ENCODE measurements at regions not wholly inside any gene's neighbourhood (a gene's known extent, or its start where the extent isn't known, plus 50 kb on each side); places are given as distances from the start of the nearest gene placed in this dataset.

- Histone ChIP-seq H3K4me1 (ENCODE audit: control insufficient read depth in 2 of 2, insufficient read depth in 2 of 2, low read length in 2 of 2) (peaks cover 0 to 2% of the 10 kb centered on the region in 2 donors), H3K9me3 (ENCODE audit: control insufficient read depth in 2 of 2, insufficient read depth in 1 of 2, low read length in 1 of 2) (peaks cover 2 to 5% of the 10 kb centered on the region in 2 donors), H3K36me3 (ENCODE audit: control insufficient read depth in 2 of 2, insufficient read depth in 2 of 2, low read length in 1 of 2) (no peaks in the 10 kb centered on the region), H3K27ac (ENCODE audit: low read depth in 1 of 2, low read length in 1 of 2) (no peak overlapping the region), H3K4me3 (ENCODE audit: low read length in 2 of 2) (no peak overlapping the region), H3K27me3 (ENCODE audit: control insufficient read depth in 2 of 2, insufficient read depth in 1 of 2, low read length in 1 of 2) (no peaks in the 10 kb centered on the region)
- WGBS: 37% methylated on average over 11 of the region's 11 CpGs
- no peak for DNase-seq (ENCODE audit: low read depth in 6 of 9, low spot score in 9 of 9)
These were observed 141.0 kb downstream of the TMEM17 start for GRCh38 chr2:62364791-62365528.

GRCh38 chr2:62363166-62363565 lies 142.8 kb downstream of the TMEM17 start:
- Histone ChIP-seq H3K9me3 (ENCODE audit: control insufficient read depth in 2 of 2, insufficient read depth in 1 of 2, low read length in 1 of 2) (peaks cover 2 to 5% of the 10 kb centered on the region in 2 donors), H3K36me3 (ENCODE audit: control insufficient read depth in 2 of 2, insufficient read depth in 2 of 2, low read length in 1 of 2) (no peaks in the 10 kb centered on the region), H3K4me3 (ENCODE audit: low read length in 2 of 2) (no peak overlapping the region), H3K4me1 (ENCODE audit: control insufficient read depth in 2 of 2, insufficient read depth in 2 of 2, low read length in 2 of 2) (no peaks in the 10 kb centered on the region), H3K27me3 (ENCODE audit: control insufficient read depth in 2 of 2, insufficient read depth in 1 of 2, low read length in 1 of 2) (no peaks in the 10 kb centered on the region), H3K27ac (ENCODE audit: low read depth in 1 of 2, low read length in 1 of 2) (no peak overlapping the region)
- DNase-seq (ENCODE audit: low read depth in 6 of 9, low spot score in 9 of 9): no peak
- WGBS: 79% methylated on average over 5 of the region's 5 CpGs

- H3K27ac ChIP-seq (ENCODE audit: low read depth in 1 of 2, low read length in 1 of 2): no peak overlapping the region
- H3K4me1 ChIP-seq (ENCODE audit: control insufficient read depth in 2 of 2, insufficient read depth in 2 of 2, low read length in 2 of 2): no peaks in the 10 kb centered on the region
- no peaks in the 10 kb centered on the region for H3K27me3 ChIP-seq (ENCODE audit: control insufficient read depth in 2 of 2, insufficient read depth in 1 of 2, low read length in 1 of 2)
- H3K9me3 ChIP-seq (ENCODE audit: control insufficient read depth in 2 of 2, insufficient read depth in 1 of 2, low read length in 1 of 2): peaks cover 2 to 5% of the 10 kb centered on the region in 2 donors
- DNase-seq (ENCODE audit: low read depth in 6 of 9, low spot score in 9 of 9): no peak
- WGBS: 96% methylated on average over 7 of the region's 7 CpGs
- no peak overlapping the region for H3K4me3 ChIP-seq (ENCODE audit: low read length in 2 of 2)
- no peaks in the 10 kb centered on the region for H3K36me3 ChIP-seq (ENCODE audit: control insufficient read depth in 2 of 2, insufficient read depth in 2 of 2, low read length in 1 of 2)
These were observed 143.4 kb downstream of the TMEM17 start for GRCh38 chr2:62362561-62362960.

- no peaks in the 10 kb centered on the region for H3K36me3 ChIP-seq (ENCODE audit: control insufficient read depth in 2 of 2, insufficient read depth in 2 of 2, low read length in 1 of 2)
- H3K4me3 ChIP-seq (ENCODE audit: low read length in 2 of 2): no peak overlapping the region
- no peak overlapping the region for H3K27ac ChIP-seq (ENCODE audit: low read depth in 1 of 2, low read length in 1 of 2)
- H3K27me3 ChIP-seq (ENCODE audit: control insufficient read depth in 2 of 2, insufficient read depth in 1 of 2, low read length in 1 of 2): no peaks in the 10 kb centered on the region
- H3K9me3 ChIP-seq (ENCODE audit: control insufficient read depth in 2 of 2, insufficient read depth in 1 of 2, low read length in 1 of 2): peaks cover 2 to 5% of the 10 kb centered on the region in 2 donors
- no peaks in the 10 kb centered on the region for H3K4me1 ChIP-seq (ENCODE audit: control insufficient read depth in 2 of 2, insufficient read depth in 2 of 2, low read length in 2 of 2)
- WGBS: 100% methylated on average over 2 of the region's 2 CpGs
- no peak for DNase-seq (ENCODE audit: low read depth in 6 of 9, low spot score in 9 of 9)
These were observed 144.0 kb downstream of the TMEM17 start for GRCh38 chr2:62361964-62362363.

GRCh38 chr2:62354771-62355561 lies 151.0 kb downstream of the TMEM17 start:
- H3K36me3 ChIP-seq (ENCODE audit: control insufficient read depth in 2 of 2, insufficient read depth in 2 of 2, low read length in 1 of 2): no peaks in the 10 kb centered on the region
- H3K4me1 ChIP-seq (ENCODE audit: control insufficient read depth in 2 of 2, insufficient read depth in 2 of 2, low read length in 2 of 2): no peaks in the 10 kb centered on the region
- H3K9me3 ChIP-seq (ENCODE audit: control insufficient read depth in 2 of 2, insufficient read depth in 1 of 2, low read length in 1 of 2): no peaks in the 10 kb centered on the region
- no peaks in the 10 kb centered on the region for H3K27me3 ChIP-seq (ENCODE audit: control insufficient read depth in 2 of 2, insufficient read depth in 1 of 2, low read length in 1 of 2)
- DNase-seq (ENCODE audit: low read depth in 6 of 9, low spot score in 9 of 9): no peak
- 95% methylated on average over 9 of the region's 9 CpGs for WGBS
- H3K4me3 ChIP-seq (ENCODE audit: low read length in 2 of 2): no peak overlapping the region
- no peak overlapping the region for H3K27ac ChIP-seq (ENCODE audit: low read depth in 1 of 2, low read length in 1 of 2)

GRCh38 chr2:62352031-62352430 lies 154.0 kb downstream of the TMEM17 start:
- WGBS: 98% methylated on average over 1 of the region's 1 CpG

GRCh38 chr2:62349788-62350187 lies 153.9 kb downstream of the B3GNT2 start:
- Histone ChIP-seq H3K27me3 (ENCODE audit: control insufficient read depth in 2 of 2, insufficient read depth in 1 of 2, low read length in 1 of 2) (no peaks in the 10 kb centered on the region), H3K9me3 (ENCODE audit: control insufficient read depth in 2 of 2, insufficient read depth in 1 of 2, low read length in 1 of 2) (no peaks in the 10 kb centered on the region), H3K4me3 (ENCODE audit: low read length in 2 of 2) (no peak overlapping the region), H3K4me1 (ENCODE audit: control insufficient read depth in 2 of 2, insufficient read depth in 2 of 2, low read length in 2 of 2) (no peaks in the 10 kb centered on the region), H3K27ac (ENCODE audit: low read depth in 1 of 2, low read length in 1 of 2) (no peak overlapping the region), H3K36me3 (ENCODE audit: control insufficient read depth in 2 of 2, insufficient read depth in 2 of 2, low read length in 1 of 2) (no peaks in the 10 kb centered on the region)
- no peak for DNase-seq (ENCODE audit: low read depth in 6 of 9, low spot score in 9 of 9)
- over 99% methylated on average over 6 of the region's 6 CpGs for WGBS

More at GRCh38 chr2:62352031-62352430, 154.0 kb downstream of the TMEM17 start:
- Histone ChIP-seq H3K4me1 (ENCODE audit: control insufficient read depth in 2 of 2, insufficient read depth in 2 of 2, low read length in 2 of 2) (no peaks in the 10 kb centered on the region), H3K36me3 (ENCODE audit: control insufficient read depth in 2 of 2, insufficient read depth in 2 of 2, low read length in 1 of 2) (no peaks in the 10 kb centered on the region), H3K9me3 (ENCODE audit: control insufficient read depth in 2 of 2, insufficient read depth in 1 of 2, low read length in 1 of 2) (no peaks in the 10 kb centered on the region), H3K27me3 (ENCODE audit: control insufficient read depth in 2 of 2, insufficient read depth in 1 of 2, low read length in 1 of 2) (no peaks in the 10 kb centered on the region), H3K27ac (ENCODE audit: low read depth in 1 of 2, low read length in 1 of 2) (no peak overlapping the region), H3K4me3 (ENCODE audit: low read length in 2 of 2) (no peak overlapping the region)
- no peak for DNase-seq (ENCODE audit: low read depth in 6 of 9, low spot score in 9 of 9)

- no peaks in the 10 kb centered on the region for H3K27me3 ChIP-seq (ENCODE audit: control insufficient read depth in 2 of 2, insufficient read depth in 1 of 2, low read length in 1 of 2)
- no peak overlapping the region for H3K27ac ChIP-seq (ENCODE audit: low read depth in 1 of 2, low read length in 1 of 2)
- no peaks in the 10 kb centered on the region for H3K4me1 ChIP-seq (ENCODE audit: control insufficient read depth in 2 of 2, insufficient read depth in 2 of 2, low read length in 2 of 2)
- WGBS: 70% methylated on average over 1 of the region's 1 CpG
- no peak for DNase-seq (ENCODE audit: low read depth in 6 of 9, low spot score in 9 of 9)
- H3K4me3 ChIP-seq (ENCODE audit: low read length in 2 of 2): no peak overlapping the region
- H3K36me3 ChIP-seq (ENCODE audit: control insufficient read depth in 2 of 2, insufficient read depth in 2 of 2, low read length in 1 of 2): no peaks in the 10 kb centered on the region
- H3K9me3 ChIP-seq (ENCODE audit: control insufficient read depth in 2 of 2, insufficient read depth in 1 of 2, low read length in 1 of 2): no peaks in the 10 kb centered on the region
These were observed 152.8 kb downstream of the B3GNT2 start for GRCh38 chr2:62348700-62349099.

GRCh38 chr2:62347563-62348270 lies 151.8 kb downstream of the B3GNT2 start:
- H3K36me3 ChIP-seq (ENCODE audit: control insufficient read depth in 2 of 2, insufficient read depth in 2 of 2, low read length in 1 of 2): no peaks in the 10 kb centered on the region
- no peaks in the 10 kb centered on the region for H3K27me3 ChIP-seq (ENCODE audit: control insufficient read depth in 2 of 2, insufficient read depth in 1 of 2, low read length in 1 of 2)
- no peak overlapping the region for H3K4me3 ChIP-seq (ENCODE audit: low read length in 2 of 2)
- no peak overlapping the region for H3K27ac ChIP-seq (ENCODE audit: low read depth in 1 of 2, low read length in 1 of 2)
- no peaks in the 10 kb centered on the region for H3K4me1 ChIP-seq (ENCODE audit: control insufficient read depth in 2 of 2, insufficient read depth in 2 of 2, low read length in 2 of 2)
- no peak for DNase-seq (ENCODE audit: low read depth in 6 of 9, low spot score in 9 of 9)
- WGBS: 97% methylated on average over 7 of the region's 7 CpGs
- H3K9me3 ChIP-seq (ENCODE audit: control insufficient read depth in 2 of 2, insufficient read depth in 1 of 2, low read length in 1 of 2): no peaks in the 10 kb centered on the region

All from thymus (tissue), 11 donors.